ENCODE measurements at regions not wholly inside any gene's neighbourhood (a gene's known extent, or its start where the extent isn't known, plus 50 kb on each side); places are given as distances from the start of the nearest gene placed in this dataset.
"Not testable (repeated sequence)": the region's sequence is repeated elsewhere in the genome, so short reads cannot be mapped to it uniquely, and the experiment has no call there.

GRCh38 chr2:216761133-216761532 is 65.8 kb upstream of the IGFBP5 start:
- Histone ChIP-seq H3K4me1 (ENCODE audit: control insufficient read depth in 2 of 2, insufficient read depth in 2 of 2, low read length in 2 of 2) (no peaks in the 10 kb centered on the region), H3K9ac (ENCODE audit: low read depth in 1 of 2, low read length in 2 of 2) (no peak overlapping the region), H3K4me3 (ENCODE audit: low read length in 2 of 2) (no peak overlapping the region), H3K27me3 (ENCODE audit: control insufficient read depth in 2 of 2, insufficient read depth in 2 of 2, low read length in 2 of 2) (peaks cover 0 to 2% of the 10 kb centered on the region in 2 donors), H3K27ac (ENCODE audit: low read depth in 2 of 2, low read length in 2 of 2) (no peak overlapping the region), H3K36me3 (ENCODE audit: control insufficient read depth in 2 of 2, insufficient read depth in 2 of 2, low read length in 2 of 2) (no peaks in the 10 kb centered on the region), H3K9me3 (ENCODE audit: control insufficient read depth in 2 of 2, low read length in 2 of 2) (no peaks in the 10 kb centered on the region)

DNA sequence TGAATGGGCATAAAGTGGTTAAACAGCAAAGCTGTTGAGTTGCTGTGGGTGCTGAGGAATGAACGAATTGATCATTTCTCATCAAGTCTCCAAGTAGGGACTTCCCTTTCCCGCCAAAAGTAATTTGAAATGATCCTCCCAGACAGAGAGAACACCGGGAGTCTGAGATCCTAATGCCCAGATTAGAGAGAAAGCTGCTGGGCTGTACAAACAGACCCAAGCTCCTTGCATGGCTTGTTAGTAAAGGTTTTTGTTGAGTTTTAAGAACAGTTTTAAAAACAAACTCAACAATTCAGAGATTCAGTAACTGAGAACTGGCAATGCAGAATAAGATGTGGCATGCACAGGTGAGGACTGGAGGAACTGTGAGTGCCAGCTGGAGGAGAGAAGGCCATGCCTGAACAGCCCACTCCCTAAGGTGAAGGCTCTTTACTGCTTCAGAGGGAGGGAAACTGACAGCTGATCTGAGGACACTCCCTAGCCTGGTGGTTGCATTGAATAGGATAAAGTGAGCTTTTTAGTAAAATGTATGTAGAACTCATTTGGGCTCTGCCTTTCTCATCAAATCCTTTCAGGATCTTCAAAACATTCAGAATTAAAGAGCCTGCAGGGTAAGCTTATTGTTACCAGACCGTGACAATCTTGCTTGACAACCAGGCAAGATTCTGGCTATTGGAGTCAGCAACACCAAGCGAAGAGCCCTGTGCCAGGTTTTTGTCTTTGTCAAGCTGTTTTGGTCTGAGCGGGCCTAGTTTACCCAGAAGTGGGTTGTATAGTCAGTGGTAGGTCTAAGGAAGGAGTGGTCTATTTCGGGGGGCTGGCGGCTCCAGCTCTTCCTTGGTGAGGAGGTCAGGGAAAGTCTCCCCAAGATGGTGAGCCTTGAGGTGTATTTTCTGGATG is 63.2 kb upstream of the IGFBP5 start:
- Histone ChIP-seq H3K9me3 (ENCODE audit: control insufficient read depth in 2 of 2, low read length in 2 of 2) (no peaks in the 10 kb centered on the region), H3K9ac (ENCODE audit: low read depth in 1 of 2, low read length in 2 of 2) (no peak overlapping the region), H3K27ac (ENCODE audit: low read depth in 2 of 2, low read length in 2 of 2) (no peak overlapping the region), H3K4me1 (ENCODE audit: control insufficient read depth in 2 of 2, insufficient read depth in 2 of 2, low read length in 2 of 2) (no peaks in the 10 kb centered on the region), H3K4me3 (ENCODE audit: low read length in 2 of 2) (no peak overlapping the region), H3K27me3 (ENCODE audit: control insufficient read depth in 2 of 2, insufficient read depth in 2 of 2, low read length in 2 of 2) (peaks cover 0 to 2% of the 10 kb centered on the region in 2 donors), H3K36me3 (ENCODE audit: control insufficient read depth in 2 of 2, insufficient read depth in 2 of 2, low read length in 2 of 2) (no peaks in the 10 kb centered on the region)

GRCh38 chr2:216757532-216757931 is 62.2 kb upstream of the IGFBP5 start:
- Histone ChIP-seq H3K27ac (ENCODE audit: low read depth in 2 of 2, low read length in 2 of 2) (no peak overlapping the region), H3K27me3 (ENCODE audit: control insufficient read depth in 2 of 2, insufficient read depth in 2 of 2, low read length in 2 of 2) (peaks cover 0 to 2% of the 10 kb centered on the region in 2 donors), H3K4me3 (ENCODE audit: low read length in 2 of 2) (no peak overlapping the region), H3K36me3 (ENCODE audit: control insufficient read depth in 2 of 2, insufficient read depth in 2 of 2, low read length in 2 of 2) (no peaks in the 10 kb centered on the region), H3K9ac (ENCODE audit: low read depth in 1 of 2, low read length in 2 of 2) (no peak overlapping the region), H3K4me1 (ENCODE audit: control insufficient read depth in 2 of 2, insufficient read depth in 2 of 2, low read length in 2 of 2) (no peaks in the 10 kb centered on the region), H3K9me3 (ENCODE audit: control insufficient read depth in 2 of 2, low read length in 2 of 2) (no peaks in the 10 kb centered on the region)

DNA sequence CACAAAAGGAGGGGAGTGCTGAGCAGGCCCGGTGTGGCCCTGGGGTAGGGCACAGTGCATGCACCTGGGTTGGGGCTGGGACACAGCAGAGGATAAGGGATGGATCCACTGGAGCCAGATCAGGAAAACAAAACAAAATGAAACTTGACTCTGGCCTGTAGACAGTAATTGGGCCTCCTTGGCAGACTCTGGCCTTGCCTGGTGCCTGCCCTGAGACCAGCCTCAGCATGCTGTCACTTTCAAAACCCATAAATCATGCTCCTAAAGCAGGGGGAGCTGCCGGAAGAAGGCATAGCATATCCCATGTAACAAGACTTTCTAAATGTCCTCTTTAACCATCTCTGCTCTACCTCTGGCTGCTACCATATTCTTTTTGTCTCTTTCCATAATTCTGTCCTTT is 61.1 kb upstream of the IGFBP5 start:
- no peaks in the 10 kb centered on the region for H3K9me3 ChIP-seq (ENCODE audit: control insufficient read depth in 2 of 2, low read length in 2 of 2)
- H3K4me1 ChIP-seq (ENCODE audit: control insufficient read depth in 2 of 2, insufficient read depth in 2 of 2, low read length in 2 of 2) = no peaks in the 10 kb centered on the region
- no peak overlapping the region for H3K27ac ChIP-seq (ENCODE audit: low read depth in 2 of 2, low read length in 2 of 2)
- H3K36me3 ChIP-seq (ENCODE audit: control insufficient read depth in 2 of 2, insufficient read depth in 2 of 2, low read length in 2 of 2) = no peaks in the 10 kb centered on the region
- H3K9ac ChIP-seq (ENCODE audit: low read depth in 1 of 2, low read length in 2 of 2) = no peak overlapping the region
- H3K27me3 ChIP-seq (ENCODE audit: control insufficient read depth in 2 of 2, insufficient read depth in 2 of 2, low read length in 2 of 2) = peaks cover 0 to 2% of the 10 kb centered on the region in 2 donors
- no peak overlapping the region for H3K4me3 ChIP-seq (ENCODE audit: low read length in 2 of 2)

DNA sequence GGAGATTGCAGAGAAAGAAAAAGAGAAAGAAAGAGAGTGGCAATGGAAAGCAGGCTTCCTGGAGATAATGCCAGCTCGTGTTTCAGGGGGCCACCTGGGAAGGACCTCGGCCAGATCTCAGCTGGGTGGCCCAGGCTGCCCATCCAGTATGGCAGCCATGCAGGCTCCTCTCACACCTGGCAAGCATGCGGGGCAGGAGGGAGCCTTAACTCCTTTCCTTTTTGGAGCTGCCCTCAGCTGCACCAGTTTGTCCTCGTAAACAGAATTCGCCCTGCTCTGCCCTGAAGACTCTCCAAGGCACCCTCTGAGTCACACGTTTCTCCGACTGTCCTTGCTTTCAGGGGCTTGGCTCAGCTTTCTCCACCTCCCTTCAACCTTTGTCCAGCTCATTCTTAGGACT is 59.5 kb upstream of the IGFBP5 start:
- Histone ChIP-seq H3K4me3 (ENCODE audit: low read length in 2 of 2) (no peak overlapping the region), H3K4me1 (ENCODE audit: control insufficient read depth in 2 of 2, insufficient read depth in 2 of 2, low read length in 2 of 2) (no peaks in the 10 kb centered on the region), H3K9ac (ENCODE audit: low read depth in 1 of 2, low read length in 2 of 2) (no peak overlapping the region), H3K27me3 (ENCODE audit: control insufficient read depth in 2 of 2, insufficient read depth in 2 of 2, low read length in 2 of 2) (no peaks in the 10 kb centered on the region), H3K27ac (ENCODE audit: low read depth in 2 of 2, low read length in 2 of 2) (no peak overlapping the region), H3K36me3 (ENCODE audit: control insufficient read depth in 2 of 2, insufficient read depth in 2 of 2, low read length in 2 of 2) (no peaks in the 10 kb centered on the region), H3K9me3 (ENCODE audit: control insufficient read depth in 2 of 2, low read length in 2 of 2) (no peaks in the 10 kb centered on the region)

DNA sequence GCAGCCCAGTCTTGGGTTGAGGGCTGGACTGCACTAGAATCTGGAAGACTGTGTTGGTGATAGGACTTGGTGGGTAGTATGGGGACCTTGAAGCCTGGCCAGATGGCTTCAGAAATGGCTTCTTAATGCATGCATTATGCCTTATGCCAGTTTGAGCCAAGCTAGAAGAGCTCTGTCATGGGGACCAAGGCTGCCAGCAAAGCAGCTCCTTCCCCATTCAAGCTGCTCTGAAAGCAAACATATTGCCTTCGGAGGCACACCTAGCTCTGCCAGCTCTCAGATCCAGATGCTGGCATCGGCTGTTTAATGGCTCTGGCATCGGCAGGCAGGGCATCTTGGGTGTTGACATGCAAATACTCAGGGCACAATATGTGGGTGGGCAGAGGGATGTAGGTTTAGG is 59.0 kb upstream of the IGFBP5 start:
- H3K4me3 ChIP-seq (ENCODE audit: low read length in 2 of 2) = no peak overlapping the region
- no peak overlapping the region for H3K9ac ChIP-seq (ENCODE audit: low read depth in 1 of 2, low read length in 2 of 2)
- no peaks in the 10 kb centered on the region for H3K36me3 ChIP-seq (ENCODE audit: control insufficient read depth in 2 of 2, insufficient read depth in 2 of 2, low read length in 2 of 2)
- H3K4me1 ChIP-seq (ENCODE audit: control insufficient read depth in 2 of 2, insufficient read depth in 2 of 2, low read length in 2 of 2) = no peaks in the 10 kb centered on the region
- no peak overlapping the region for H3K27ac ChIP-seq (ENCODE audit: low read depth in 2 of 2, low read length in 2 of 2)
- no peaks in the 10 kb centered on the region for H3K27me3 ChIP-seq (ENCODE audit: control insufficient read depth in 2 of 2, insufficient read depth in 2 of 2, low read length in 2 of 2)
- no peaks in the 10 kb centered on the region for H3K9me3 ChIP-seq (ENCODE audit: control insufficient read depth in 2 of 2, low read length in 2 of 2)

DNA sequence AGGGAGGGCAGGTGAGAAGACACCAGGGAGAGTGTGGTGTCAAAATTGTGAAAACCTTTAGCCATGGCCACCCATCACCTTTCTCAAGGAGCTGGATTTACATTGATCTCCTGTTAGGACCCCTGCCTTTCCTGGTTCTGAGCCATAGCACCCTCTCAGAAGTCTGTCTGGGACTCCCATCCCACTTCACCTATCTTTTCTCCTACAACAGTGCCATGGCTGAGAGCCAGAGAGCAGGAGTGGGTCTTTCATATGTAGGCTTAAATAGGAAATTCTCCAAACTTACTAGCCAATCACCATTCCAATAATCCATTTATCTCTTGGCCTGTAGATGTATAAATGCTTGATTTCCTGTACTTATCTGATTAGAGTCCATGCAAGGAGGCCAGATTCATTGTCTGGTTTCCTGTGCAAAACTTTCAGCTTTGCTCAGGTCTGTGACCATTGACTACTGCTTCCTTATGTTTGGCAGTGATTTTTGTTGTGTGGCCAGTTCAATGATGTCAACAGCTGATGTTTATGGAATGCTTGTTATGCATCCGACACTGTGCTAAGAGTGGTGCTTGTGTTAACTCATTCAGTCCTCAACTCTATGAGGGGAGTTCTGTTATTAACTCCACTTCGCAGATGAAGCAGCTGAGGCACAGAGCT is 57.6 kb upstream of the IGFBP5 start:
- no peak overlapping the region for H3K9ac ChIP-seq (ENCODE audit: low read depth in 1 of 2, low read length in 2 of 2)
- no peaks in the 10 kb centered on the region for H3K27me3 ChIP-seq (ENCODE audit: control insufficient read depth in 2 of 2, insufficient read depth in 2 of 2, low read length in 2 of 2)
- H3K36me3 ChIP-seq (ENCODE audit: control insufficient read depth in 2 of 2, insufficient read depth in 2 of 2, low read length in 2 of 2) = no peaks in the 10 kb centered on the region
- no peak overlapping the region for H3K27ac ChIP-seq (ENCODE audit: low read depth in 2 of 2, low read length in 2 of 2)
- no peaks in the 10 kb centered on the region for H3K4me1 ChIP-seq (ENCODE audit: control insufficient read depth in 2 of 2, insufficient read depth in 2 of 2, low read length in 2 of 2)
- H3K9me3 ChIP-seq (ENCODE audit: control insufficient read depth in 2 of 2, low read length in 2 of 2) = no peaks in the 10 kb centered on the region
- no peak overlapping the region for H3K4me3 ChIP-seq (ENCODE audit: low read length in 2 of 2)

DNA sequence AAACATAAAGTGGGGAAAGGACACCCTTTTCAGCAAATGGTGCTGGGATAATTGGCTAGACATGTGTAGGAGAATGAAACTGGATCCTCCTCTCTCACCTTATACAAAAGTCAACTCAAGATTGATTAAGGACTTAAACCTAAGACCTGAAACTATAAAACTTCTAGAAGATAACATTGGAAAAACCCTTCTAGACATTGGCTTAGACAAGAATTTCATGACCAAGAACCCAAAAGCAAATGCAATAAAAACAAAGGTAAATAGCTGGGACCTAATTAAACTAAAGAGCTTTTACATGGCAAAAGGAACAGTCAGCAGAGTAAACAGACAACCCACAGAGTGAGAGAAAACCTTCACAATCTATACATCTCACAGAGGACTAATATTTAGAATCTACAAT is 55.4 kb upstream of the IGFBP5 start:
- not testable (repeated sequence) for H3K36me3 ChIP-seq (ENCODE audit: control insufficient read depth in 2 of 2, insufficient read depth in 2 of 2, low read length in 2 of 2); H3K27me3 ChIP-seq (ENCODE audit: control insufficient read depth in 2 of 2, insufficient read depth in 2 of 2, low read length in 2 of 2); H3K9me3 ChIP-seq (ENCODE audit: control insufficient read depth in 2 of 2, low read length in 2 of 2); H3K27ac ChIP-seq (ENCODE audit: low read depth in 2 of 2, low read length in 2 of 2); H3K4me3 ChIP-seq (ENCODE audit: low read length in 2 of 2); H3K9ac ChIP-seq (ENCODE audit: low read depth in 1 of 2, low read length in 2 of 2); H3K4me1 ChIP-seq (ENCODE audit: control insufficient read depth in 2 of 2, insufficient read depth in 2 of 2, low read length in 2 of 2)

DNA sequence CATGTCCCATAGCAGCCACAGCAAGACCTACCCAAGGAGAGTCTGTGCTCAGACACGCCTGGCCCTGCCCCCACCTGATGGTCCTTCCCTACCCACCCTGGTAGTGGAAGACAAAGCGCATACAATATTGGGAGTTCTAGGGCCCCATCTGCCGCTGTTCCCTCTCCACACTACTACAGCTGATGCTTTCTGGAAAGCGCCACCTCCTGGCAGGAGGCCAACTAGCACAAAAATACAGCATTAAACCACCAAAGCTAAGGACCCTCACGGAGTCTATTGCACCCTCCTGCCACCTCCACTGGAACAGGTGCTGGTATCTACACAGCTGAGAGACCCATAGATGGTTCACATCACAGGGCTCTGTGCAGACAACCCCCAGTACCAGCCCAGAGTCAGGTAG is 50.9 kb upstream of the IGFBP5 start:
- not testable (repeated sequence) for H3K27ac ChIP-seq (ENCODE audit: low read depth in 2 of 2, low read length in 2 of 2); H3K27me3 ChIP-seq (ENCODE audit: control insufficient read depth in 2 of 2, insufficient read depth in 2 of 2, low read length in 2 of 2); H3K9me3 ChIP-seq (ENCODE audit: control insufficient read depth in 2 of 2, low read length in 2 of 2); H3K36me3 ChIP-seq (ENCODE audit: control insufficient read depth in 2 of 2, insufficient read depth in 2 of 2, low read length in 2 of 2); H3K4me3 ChIP-seq (ENCODE audit: low read length in 2 of 2); H3K9ac ChIP-seq (ENCODE audit: low read depth in 1 of 2, low read length in 2 of 2); H3K4me1 ChIP-seq (ENCODE audit: control insufficient read depth in 2 of 2, insufficient read depth in 2 of 2, low read length in 2 of 2)

DNA sequence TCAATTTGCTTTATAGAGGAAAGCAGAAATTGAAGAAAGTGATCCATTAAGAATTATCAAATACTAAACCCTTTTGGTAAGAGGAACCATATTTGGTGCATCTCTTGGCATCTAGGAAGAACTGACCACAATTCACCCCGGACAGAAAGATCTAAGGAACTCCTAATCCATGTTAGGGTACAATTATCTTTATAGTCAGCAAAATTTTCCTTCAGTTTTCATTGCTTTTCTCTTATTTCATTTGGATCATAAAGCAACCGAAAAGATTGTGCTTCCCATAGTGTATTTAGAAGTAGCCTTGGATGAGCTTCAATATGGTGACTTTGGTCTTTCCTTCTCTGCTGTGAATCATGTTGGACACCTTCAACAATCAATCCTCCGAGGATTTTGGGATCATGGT is 50.1 kb upstream of the IGFBP5 start:
- Histone ChIP-seq H3K9me3 (ENCODE audit: control insufficient read depth in 2 of 2, low read length in 2 of 2) (no peaks in the 10 kb centered on the region), H3K27ac (ENCODE audit: low read depth in 2 of 2, low read length in 2 of 2) (no peak overlapping the region), H3K4me3 (ENCODE audit: low read length in 2 of 2) (no peak overlapping the region), H3K27me3 (ENCODE audit: control insufficient read depth in 2 of 2, insufficient read depth in 2 of 2, low read length in 2 of 2) (no peaks in the 10 kb centered on the region), H3K4me1 (ENCODE audit: control insufficient read depth in 2 of 2, insufficient read depth in 2 of 2, low read length in 2 of 2) (no peaks in the 10 kb centered on the region), H3K36me3 (ENCODE audit: control insufficient read depth in 2 of 2, insufficient read depth in 2 of 2, low read length in 2 of 2) (no peaks in the 10 kb centered on the region), H3K9ac (ENCODE audit: low read depth in 1 of 2, low read length in 2 of 2) (no peak overlapping the region)
